ENCODE measurements at regions not wholly inside any gene's neighbourhood (a gene's known extent, or its start where the extent isn't known, plus 50 kb on each side); places are given as distances from the start of the nearest gene placed in this dataset.

DNA sequence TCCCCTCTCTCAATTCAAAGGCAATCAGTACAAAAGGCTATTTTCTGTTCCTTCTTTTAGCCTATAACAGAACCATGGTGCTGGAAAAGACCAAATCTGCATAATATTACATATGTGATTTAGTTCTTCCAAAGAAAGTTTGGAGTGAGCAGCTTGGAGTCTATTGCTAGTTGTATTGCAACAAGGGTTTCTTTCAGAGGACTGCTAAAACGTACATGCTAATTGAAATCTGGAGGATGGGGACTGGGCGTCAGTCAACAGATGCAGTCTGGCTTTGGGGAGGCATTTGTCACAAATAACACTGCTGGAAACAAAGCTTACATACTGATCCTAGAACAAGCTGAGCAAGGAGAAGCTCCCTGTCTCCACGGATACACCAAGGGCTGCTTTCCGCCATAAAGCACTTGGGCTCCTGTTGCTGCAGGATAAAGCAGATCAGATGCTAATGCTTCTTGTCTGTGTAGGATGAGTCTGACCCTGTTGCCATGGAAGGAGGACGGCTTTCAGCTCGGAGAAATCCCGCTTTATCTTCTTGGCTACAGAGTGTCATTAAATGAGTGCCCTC is 883.5 kb downstream of the SORCS1 start:
- TF ChIP-seq, protein P1, sequence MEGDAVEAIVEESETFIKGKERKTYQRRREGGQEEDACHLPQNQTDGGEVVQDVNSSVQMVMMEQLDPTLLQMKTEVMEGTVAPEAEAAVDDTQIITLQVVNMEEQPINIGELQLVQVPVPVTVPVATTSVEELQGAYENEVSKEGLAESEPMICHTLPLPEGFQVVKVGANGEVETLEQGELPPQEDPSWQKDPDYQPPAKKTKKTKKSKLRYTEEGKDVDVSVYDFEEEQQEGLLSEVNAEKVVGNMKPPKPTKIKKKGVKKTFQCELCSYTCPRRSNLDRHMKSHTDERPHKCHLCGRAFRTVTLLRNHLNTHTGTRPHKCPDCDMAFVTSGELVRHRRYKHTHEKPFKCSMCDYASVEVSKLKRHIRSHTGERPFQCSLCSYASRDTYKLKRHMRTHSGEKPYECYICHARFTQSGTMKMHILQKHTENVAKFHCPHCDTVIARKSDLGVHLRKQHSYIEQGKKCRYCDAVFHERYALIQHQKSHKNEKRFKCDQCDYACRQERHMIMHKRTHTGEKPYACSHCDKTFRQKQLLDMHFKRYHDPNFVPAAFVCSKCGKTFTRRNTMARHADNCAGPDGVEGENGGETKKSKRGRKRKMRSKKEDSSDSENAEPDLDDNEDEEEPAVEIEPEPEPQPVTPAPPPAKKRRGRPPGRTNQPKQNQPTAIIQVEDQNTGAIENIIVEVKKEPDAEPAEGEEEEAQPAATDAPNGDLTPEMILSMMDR (conservative IDR thresholded peaks at IDR 0.05; ENCODE audit: low read length), result no peak
- no peak for TF ChIP-seq EZH2phosphoT487 (IDR thresholded peaks at IDR 0.05; ENCODE audit: borderline replicate concordance, low read depth, low read length)
